TTC549 (cell line): ENCODE measurements at regions not wholly inside any gene's neighbourhood (a gene's known extent, or its start where the extent isn't known, plus 50 kb on each side); places are given as distances from the start of the nearest gene placed in this dataset.

Source experiments
- FAIRE-seq: peaks from 2 replicates; lab custom pipeline; 2012; peaks lifted over from hg19 to GRCh38; lab: Jason Lieb, UNC

GRCh38 chr4:136395212-136395722 is 1137.0 kb downstream of the PCDH18 start:
- FAIRE-seq: no peak

GRCh38 chr4:136392576-136392975 is 1139.7 kb downstream of the PCDH18 start:
- no peak for FAIRE-seq

- FAIRE-seq: no peak
Observed at GRCh38 chr4:136390824-136391223, 1141.5 kb downstream of the PCDH18 start.

- no peak for FAIRE-seq
Observed at GRCh38 chr4:136383082-136383481, 1149.2 kb downstream of the PCDH18 start.

GRCh38 chr4:136371231-136371630 is 1161.1 kb downstream of the PCDH18 start:
- FAIRE-seq: no peak

- no peak for FAIRE-seq
Observed at GRCh38 chr4:136369073-136369472, 1163.2 kb downstream of the PCDH18 start.

- no peak for FAIRE-seq
Observed at GRCh38 chr4:136357556-136357955, 1174.7 kb downstream of the PCDH18 start.

DNA sequence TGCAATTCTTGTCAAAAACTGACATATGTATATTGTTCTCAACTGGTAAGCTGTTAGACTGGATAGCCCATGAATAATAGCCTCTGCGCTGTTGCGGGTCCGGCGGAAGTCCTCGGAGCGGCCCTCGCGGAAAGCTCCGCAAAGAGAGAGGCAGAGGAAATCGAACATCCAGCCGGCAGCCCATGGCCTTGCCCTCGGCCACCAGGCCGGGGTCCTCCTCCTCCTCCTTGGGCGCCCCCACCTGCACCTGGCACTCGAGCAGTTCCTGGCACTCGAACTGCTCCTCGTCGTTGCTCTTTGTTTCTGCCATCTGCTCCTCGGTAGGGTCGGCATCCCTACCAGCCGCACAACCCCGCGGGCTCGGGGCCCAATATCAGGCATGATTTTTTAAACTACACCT is 1176.3 kb downstream of the PCDH18 start:
- no peak for FAIRE-seq

DNA sequence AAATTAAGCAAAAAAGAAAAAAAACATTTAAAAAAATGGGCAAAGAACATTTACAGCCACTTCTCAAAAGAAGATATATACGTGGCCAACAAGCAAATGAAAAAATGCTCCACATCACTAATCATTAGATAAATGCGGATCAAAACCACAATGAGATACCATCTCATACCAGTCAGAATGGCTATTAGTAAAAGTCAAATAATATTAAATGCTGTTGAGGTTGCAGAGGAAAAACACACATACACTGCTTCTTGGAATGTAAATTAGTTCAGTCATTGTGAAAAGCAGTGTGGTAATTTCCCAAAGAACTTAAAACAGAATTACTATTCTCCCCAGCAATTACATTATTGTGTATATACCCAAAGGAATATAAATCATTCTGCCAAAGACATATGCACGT is 1189.0 kb downstream of the PCDH18 start:
- FAIRE-seq: no peak

DNA sequence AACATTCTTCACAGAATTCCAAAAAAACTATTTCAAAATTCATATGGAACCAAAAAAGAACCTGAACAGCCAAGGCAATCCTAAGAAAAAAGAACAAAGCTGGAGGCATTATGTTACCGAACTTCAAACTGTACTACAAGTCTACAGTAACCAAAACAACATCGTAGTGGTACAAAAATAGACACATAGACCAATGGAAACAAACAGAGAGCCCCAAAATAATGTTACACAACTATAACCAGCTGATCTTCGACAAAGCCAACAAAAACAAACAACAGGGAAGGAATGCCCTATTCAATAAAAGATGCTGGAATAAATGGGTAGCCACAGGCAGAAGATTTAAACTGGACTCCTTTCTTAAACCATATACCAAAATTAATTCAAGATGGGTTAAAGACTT is 1189.6 kb downstream of the PCDH18 start:
- no peak for FAIRE-seq

DNA sequence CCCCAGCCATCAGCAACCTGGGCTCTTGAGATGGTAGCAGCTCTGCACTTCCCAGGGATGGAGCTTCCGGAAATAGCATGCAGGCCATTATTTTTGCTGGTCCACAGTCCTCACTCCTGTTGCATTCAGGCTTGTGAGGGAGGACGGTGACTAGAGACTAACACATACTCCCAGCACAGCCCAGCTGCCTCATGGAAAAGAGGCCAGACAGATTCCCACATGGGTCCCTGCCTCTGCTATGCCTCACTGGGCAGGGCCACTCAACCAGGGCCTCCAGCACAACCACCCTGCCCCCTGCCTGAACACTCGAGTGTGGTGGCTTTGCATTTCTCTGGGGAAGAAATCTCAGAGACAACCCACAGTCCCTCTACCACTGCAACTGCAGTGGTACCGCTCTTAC is 1195.1 kb downstream of the PCDH18 start:
- no peak for FAIRE-seq

GRCh38 chr4:136336479-136336878 is 1195.8 kb downstream of the PCDH18 start:
- no peak for FAIRE-seq

DNA sequence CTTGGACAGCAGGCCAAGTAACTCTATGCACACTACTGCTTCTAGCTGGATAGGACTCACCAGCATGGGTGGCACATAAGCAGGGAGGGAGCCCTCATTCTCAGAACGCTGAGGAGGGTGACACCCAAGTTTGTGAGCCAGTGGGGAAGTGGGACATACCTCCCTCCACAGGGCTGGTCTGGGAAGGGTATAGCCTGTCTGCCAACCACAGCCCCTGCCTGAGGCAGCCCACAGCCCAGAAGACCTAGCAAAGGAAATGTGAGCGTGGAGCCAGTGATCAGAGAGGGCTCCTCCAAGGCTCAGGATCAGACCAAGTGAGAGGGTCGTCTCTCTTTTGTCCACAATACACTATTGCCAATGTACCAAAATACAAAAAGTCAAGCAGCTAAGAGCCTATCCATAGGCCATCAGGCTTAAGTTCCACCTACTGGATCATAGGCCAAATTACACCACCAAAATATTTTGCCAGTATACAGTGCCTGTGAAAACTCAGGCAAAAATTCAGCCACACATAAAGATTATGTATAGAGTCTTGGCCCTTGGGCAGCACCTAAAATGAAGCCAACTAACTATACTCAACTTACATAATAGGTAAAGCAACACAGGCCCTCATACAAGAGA is 1203.1 kb downstream of the PCDH18 start:
- FAIRE-seq: no peak

GRCh38 chr4:136328131-136328530 is 1204.2 kb downstream of the PCDH18 start:
- no peak for FAIRE-seq

GRCh38 chr4:136320465-136320813 is 1211.9 kb downstream of the PCDH18 start:
- no peak for FAIRE-seq

GRCh38 chr4:136319789-136320464 is 1212.4 kb downstream of the PCDH18 start:
- no peak for FAIRE-seq

DNA sequence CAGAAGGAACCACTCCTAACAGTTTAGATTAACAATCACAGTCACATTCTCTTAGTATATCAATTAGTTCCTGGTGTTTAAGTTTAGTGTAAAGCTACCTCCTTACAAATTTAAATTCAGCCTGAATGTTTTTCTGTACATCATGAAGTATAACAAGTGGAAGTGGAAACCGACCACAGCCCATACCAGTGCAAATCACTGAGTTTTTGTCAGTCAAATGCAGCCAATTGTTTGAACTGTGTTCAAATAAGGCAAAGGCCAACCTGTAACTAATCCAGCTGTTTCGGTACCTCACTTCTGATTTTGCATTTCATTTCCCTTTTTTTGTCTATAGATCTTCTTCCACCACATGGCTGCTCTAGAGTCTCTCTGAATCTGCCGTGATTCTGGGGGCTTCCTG is 1215.3 kb downstream of the PCDH18 start:
- FAIRE-seq: no peak

- FAIRE-seq: no peak
Observed at GRCh38 chr4:136314686-136315085, 1217.6 kb downstream of the PCDH18 start.

DNA sequence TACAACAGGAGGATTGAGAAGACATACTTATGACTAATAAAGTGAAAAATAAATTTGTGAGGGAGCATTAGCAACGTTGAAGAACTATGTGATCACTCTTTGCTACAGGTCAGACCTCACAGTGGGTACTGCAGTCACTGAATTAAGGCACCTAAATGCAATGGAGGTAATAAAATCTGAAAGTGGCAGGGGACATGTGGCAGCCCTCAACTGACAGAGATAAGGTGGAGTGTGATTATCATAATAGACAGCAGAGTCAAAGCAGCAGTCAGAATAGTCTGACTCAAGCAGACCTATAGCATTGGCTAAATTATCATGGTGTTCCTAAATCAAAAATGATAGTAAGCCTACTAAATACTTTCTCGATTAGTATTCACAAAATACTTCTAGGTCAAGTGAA is 1220.5 kb downstream of the PCDH18 start:
- no peak for FAIRE-seq

DNA sequence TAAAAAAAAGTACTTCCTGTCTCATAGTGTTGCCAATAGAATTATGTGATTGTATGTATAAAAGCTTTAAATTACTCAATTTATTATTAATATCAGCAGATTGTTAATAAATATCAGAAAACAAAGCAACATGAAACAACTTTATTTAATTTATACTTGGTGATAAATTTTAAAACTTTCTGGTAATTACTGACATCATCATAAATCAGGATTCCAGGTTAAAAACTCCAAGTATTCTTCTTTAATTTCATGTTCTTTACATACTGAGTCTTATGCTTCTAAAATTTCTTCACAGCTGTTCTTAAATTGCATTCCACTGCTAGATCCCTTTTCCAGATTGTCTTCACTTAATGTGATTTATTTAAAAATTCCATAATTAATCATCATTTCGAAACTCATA is 1224.5 kb downstream of the PCDH18 start:
- FAIRE-seq: no peak

GRCh38 chr4:136306361-136306760 is 1225.9 kb downstream of the PCDH18 start:
- no peak for FAIRE-seq

- no peak for FAIRE-seq
Observed at GRCh38 chr4:136302566-136302965, 1229.7 kb downstream of the PCDH18 start.

DNA sequence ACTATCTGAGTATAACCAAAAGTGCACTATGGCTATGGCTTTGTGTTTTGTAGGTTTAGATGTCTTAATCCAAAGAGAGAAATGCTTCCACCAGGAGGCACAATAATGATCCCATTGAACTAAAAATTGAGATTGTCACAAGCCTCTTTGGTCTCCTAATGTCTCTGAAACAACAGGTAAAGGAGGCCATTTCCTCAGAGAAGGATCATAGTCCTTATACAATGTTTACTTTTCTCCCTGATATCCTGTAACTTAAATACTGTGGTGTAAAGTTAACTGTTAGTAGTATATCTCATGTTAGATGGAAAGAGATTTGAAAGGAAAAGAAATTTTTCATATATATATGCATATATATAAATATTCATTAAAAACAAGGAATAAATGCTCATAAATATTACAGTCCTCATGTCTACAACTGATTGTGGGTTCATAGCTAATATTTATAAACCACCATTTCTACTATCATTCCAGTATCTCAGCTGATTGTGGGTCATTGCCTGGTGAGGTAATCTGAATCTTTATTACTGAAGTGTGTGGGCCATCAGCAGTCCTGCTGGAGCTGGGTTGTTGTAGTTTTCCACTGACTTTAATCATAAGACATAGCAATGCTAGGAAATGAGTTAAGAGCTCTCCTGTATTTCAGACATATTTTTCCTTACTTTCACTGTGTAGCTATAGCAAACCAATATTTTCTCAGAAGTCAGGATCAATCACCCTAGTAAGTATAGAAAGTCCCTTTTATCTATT is 1230.4 kb downstream of the PCDH18 start:
- FAIRE-seq: no peak

DNA sequence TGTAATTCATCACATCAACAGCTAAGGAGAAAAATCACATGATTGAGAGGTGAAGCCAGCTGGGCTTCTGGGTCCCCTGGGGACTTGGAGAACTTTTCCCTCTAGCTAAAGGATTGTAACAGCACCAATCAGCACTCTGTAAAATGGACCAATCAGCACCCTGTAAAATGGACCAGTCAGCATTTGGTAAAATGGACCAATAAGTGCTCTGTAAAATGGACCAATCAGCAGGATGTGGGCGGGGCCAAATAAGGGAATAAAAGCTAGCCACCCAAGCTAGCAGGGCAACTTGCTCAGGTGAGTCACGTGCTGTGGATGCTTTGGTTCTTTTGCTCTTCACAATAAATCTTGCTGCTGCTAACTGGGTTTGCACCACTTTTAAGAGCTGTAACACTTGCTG is 1248.3 kb downstream of the PCDH18 start:
- FAIRE-seq: no peak
